Activated CD4-positive, alpha-beta T cell treated with anti-CD3 and anti-CD28 coated beads for 36 hours (primary cell): ENCODE measurements at regions not wholly inside any gene's neighbourhood (a gene's known extent, or its start where the extent isn't known, plus 50 kb on each side); places are given as distances from the start of the nearest gene placed in this dataset.

ENCODE experiments used
- ATAC-seq: fragments of 200-7000 bp; cut with Tn5 transposase; one replicate; pipeline ENCODE4 v1.10.0; 2021; ENCODE audit warnings: mild to moderate bottlenecking, moderate library complexity
- CTCF ChIA-PET: fragments of 350-600 bp; sonication (Branson Sonifier 250); formaldehyde crosslinking; loops from one replicate; lab custom pipeline; 2021; ENCODE audit warnings: antibody characterized with exemption; lab: Charles Lee
- POLR2A ChIA-PET: fragments of 350-600 bp; sonication (Branson Sonifier 250); formaldehyde crosslinking; loops from one replicate; lab custom pipeline; 2021; ENCODE audit warnings: antibody characterized with exemption, inconsistent platforms; lab: Charles Lee
- DNase-seq: peaks from one replicate; pipeline ENCODE4 v3.0.0-alpha.2; 2020
- H3K27ac Mint-ChIP-seq: one replicate; pipeline ENCODE4 v1.8.0; 2021; ENCODE audit warnings: mixed read lengths
- H3K27me3 Mint-ChIP-seq: one replicate; pipeline ENCODE4 v1.8.0; 2021; ENCODE audit warnings: mixed read lengths
- H3K36me3 Mint-ChIP-seq: one replicate; pipeline ENCODE4 v1.8.0; 2021; ENCODE audit warnings: low read depth, mixed read lengths
- H3K4me1 Mint-ChIP-seq: one replicate; pipeline ENCODE4 v1.8.0; 2021; ENCODE audit warnings: mixed read lengths
- H3K4me3 Mint-ChIP-seq: one replicate; pipeline ENCODE4 v1.8.0; 2021; ENCODE audit warnings: mild to moderate bottlenecking, moderate library complexity, mixed read lengths
- H3K9me3 Mint-ChIP-seq: one replicate; pipeline ENCODE4 v1.8.0; 2021; ENCODE audit warnings: low read depth, mixed read lengths
- intact Hi-C, 2 experiments: fragments of 100-400 bp; cut with DNase I in 1 of 2; cut with micrococcal nuclease in 1 of 2; formaldehyde crosslinking; loops; one replicate each; pipeline versions ENCODE4 v1.14.2 to v1.15.1; 2022 to 2024; cut with DNase I, micrococcal nuclease

GRCh38 chr4:163419074-163419473 lies 54.5 kb downstream of the TKTL2 start:
- no peaks in the 10 kb centered on the region for H3K36me3 Mint-ChIP-seq
- ChIA-PET POLR2A (no interaction called here), CTCF (interaction anchor here (1.2 kb wide), 1 partner anchor 39 kb away, joined by 3 read pairs; no protein-coding TSS in a partner anchor)
- no peaks in the 10 kb centered on the region for H3K9me3 Mint-ChIP-seq
- ATAC-seq (no peak), DNase-seq (no peak)
- H3K4me3 Mint-ChIP-seq, result no peak overlapping the region
- intact Hi-C loops, result no loop called here
- no peak overlapping the region for H3K27ac Mint-ChIP-seq
- H3K27me3 Mint-ChIP-seq, result peaks cover 11% of the 10 kb centered on the region
- H3K4me1 Mint-ChIP-seq, result no peaks in the 10 kb centered on the region

- Mint-ChIP-seq H3K27me3 (peaks cover 9% of the 10 kb centered on the region), H3K27ac (no peak overlapping the region), H3K9me3 (no peaks in the 10 kb centered on the region), H3K4me3 (no peak overlapping the region), H3K36me3 (no peaks in the 10 kb centered on the region), H3K4me1 (no peaks in the 10 kb centered on the region)
- ChIA-PET CTCF (no interaction called here), POLR2A (no interaction called here)
- DNase-seq (no peak), ATAC-seq (no peak)
- intact Hi-C loops, result no loop called here
Measured at GRCh38 chr4:163415668-163416067, 57.9 kb downstream of the TKTL2 start.

- Mint-ChIP-seq H3K36me3 (no peaks in the 10 kb centered on the region), H3K27ac (no peak overlapping the region), H3K27me3 (peaks cover 9% of the 10 kb centered on the region), H3K9me3 (no peaks in the 10 kb centered on the region), H3K4me3 (no peak overlapping the region), H3K4me1 (no peaks in the 10 kb centered on the region)
- CTCF ChIA-PET, result no interaction called here
- no peak for DNase-seq
- no peak for ATAC-seq
- intact Hi-C loops, result no loop called here
- POLR2A ChIA-PET, result no interaction called here
Measured at GRCh38 chr4:163414275-163414674, 59.3 kb downstream of the TKTL2 start.

- no peak for ATAC-seq
- no peak for DNase-seq
- Mint-ChIP-seq H3K27ac (no peak overlapping the region), H3K4me1 (no peaks in the 10 kb centered on the region), H3K36me3 (no peaks in the 10 kb centered on the region), H3K27me3 (peaks cover 3% of the 10 kb centered on the region), H3K4me3 (no peak overlapping the region), H3K9me3 (no peaks in the 10 kb centered on the region)
- intact Hi-C loops, result no loop called here
- CTCF ChIA-PET, result no interaction called here
- POLR2A ChIA-PET, result no interaction called here
Measured at GRCh38 chr4:163404580-163404979, 60.9 kb downstream of the NPY5R start.

- ATAC-seq (no peak), DNase-seq (no peak)
- POLR2A ChIA-PET, result no interaction called here
- CTCF ChIA-PET, result no interaction called here
- Mint-ChIP-seq H3K27ac (no peak overlapping the region), H3K27me3 (peaks cover 4% of the 10 kb centered on the region), H3K4me3 (no peak overlapping the region), H3K4me1 (no peaks in the 10 kb centered on the region), H3K36me3 (no peaks in the 10 kb centered on the region), H3K9me3 (no peaks in the 10 kb centered on the region)
- intact Hi-C loops, result no loop called here
Measured at GRCh38 chr4:163404080-163404479, 60.4 kb downstream of the NPY5R start.
